ENCODE measurements at regions not wholly inside any gene's neighbourhood (a gene's known extent, or its start where the extent isn't known, plus 50 kb on each side); places are given as distances from the start of the nearest gene placed in this dataset.

DNA sequence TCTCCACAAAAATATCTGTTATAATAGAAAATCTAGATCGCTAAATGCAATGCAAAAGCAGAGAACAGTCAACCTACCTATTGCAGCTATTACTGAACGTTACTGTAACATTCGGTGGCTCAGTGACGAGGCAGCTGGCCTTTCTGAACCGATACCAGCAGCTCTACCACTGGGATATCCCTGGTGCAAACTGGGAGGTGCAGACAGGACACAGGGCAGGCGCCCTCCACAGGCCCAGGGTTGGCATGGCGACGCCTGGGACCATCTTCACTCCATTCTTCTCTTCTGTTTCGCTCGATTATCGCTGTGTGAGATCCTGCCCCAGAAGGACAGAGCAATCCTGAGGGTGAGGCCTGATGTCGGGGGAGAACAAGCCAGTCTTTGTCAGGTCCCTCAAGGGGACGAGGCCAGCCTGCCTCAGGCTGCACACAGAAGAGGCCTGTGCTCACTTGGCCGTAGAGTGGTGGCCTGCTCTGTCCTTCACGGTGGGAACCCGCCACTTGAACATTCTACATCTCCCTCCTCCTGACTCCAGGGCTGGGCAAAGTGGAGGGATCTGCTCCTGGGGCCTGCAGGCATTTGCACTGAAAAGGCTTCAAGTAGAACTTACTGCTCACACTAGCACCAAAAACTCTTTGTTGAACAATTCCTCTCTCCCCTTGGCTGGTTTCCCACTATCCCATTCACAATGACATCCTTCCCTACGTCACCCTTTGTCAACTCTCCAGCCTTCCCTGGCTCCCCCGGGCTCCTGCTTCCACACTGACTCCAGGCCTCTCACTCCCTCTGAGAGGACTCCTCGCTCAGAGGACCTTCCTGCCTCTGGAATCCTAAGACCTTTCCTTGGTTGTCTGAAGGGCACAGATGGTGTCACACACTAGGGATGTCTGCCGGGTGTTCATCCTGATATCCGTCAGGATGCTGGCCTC, 49.7 kb downstream of the CYRIA start:
- peak in 46 of 56 donors; percentile 22 to 90 (median 70) for DNase-seq

DNA sequence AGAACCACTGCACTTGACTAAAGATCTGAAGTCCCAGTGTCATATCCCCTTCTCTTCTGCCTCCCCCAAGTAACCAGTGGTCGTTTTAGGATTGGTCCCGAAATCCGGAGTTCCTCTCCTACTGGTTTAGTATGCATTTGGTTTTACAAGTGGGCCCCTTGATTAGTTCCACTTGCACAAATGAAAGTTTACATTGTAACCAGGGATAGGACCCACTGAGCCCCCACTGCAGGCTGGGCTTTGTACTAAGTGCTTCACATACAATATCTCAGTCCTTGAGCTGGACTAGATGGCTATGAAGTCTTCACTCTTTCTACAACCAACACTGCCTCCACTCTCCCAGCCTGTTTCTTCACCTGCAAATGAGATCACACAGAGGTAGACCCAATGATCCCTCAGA, 50.4 kb downstream of the CYRIA start:
- no peak for DNase-seq

DNA sequence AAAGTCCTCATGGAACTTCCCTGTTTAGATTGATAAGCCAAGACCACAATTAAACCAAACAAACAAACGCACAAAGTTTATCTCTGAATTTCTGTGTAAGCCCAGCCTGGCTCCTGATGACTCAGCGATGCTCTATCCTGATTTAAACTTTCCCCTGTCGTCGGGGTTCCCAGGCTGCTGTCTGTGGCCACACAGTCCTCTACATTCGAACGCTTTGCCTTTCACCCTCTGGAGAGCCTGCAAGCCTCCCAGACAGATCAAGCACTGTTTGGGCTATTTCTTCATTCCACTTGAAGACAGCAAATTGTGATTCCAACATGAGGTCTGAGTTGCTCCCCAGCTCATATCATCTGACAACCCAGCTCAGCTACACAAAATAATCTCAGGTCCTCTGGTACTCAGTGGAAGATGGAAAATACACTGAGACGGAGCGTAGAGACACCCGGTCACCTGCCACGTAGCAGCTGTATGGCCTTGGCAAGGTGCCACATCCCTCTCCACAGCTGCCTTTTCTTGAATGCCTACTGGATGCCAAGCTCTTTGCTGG, 51.2 kb downstream of the CYRIA start:
- peak in 6 of 56 donors; percentile 15 to 55 (median 24) for DNase-seq

DNA sequence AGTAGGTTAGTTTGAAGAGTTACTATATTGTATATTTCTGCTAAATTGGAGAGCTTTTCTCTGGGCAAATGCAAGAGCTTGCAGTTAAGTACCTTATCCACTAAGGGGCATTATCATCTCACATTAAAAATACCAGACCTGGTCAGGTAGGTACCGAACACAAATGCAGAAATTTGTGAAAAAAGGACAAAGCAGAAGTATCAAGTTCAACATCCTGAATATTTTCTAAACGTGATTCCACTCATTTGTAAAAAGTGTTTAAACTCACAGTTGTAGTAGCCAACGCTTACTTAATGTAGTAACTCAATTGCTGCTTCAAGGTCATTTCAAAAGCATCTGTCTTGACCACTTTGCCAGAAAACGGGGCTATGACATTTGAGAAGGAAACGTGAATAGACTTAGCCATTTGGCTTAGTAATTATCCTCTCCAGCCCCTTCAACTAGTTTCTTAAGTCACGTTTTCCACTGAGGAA, 52.1 kb downstream of the CYRIA start:
- DNase-seq: no peak

DNA sequence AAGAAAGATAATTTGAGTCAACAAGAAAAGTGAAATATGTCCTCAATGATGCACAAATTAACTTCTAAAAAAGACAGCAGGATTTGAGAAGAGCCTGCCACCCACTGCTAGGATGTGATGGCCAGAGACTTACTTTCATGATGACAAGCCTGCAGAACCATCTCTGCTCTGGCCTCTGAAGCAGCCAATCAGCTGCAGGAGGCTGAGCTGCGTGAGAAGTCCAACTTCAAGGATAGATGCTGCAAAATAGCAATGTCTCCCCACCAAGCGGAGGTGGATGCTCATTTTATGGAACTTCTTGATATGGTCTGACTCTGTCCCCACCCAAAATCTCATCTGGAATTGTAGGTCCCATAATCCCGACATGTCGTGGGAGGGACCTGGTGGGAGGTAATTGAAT, 53.1 kb downstream of the CYRIA start:
- peak in 4 of 56 donors; percentile 10 to 38 (median 33) for DNase-seq

DNA sequence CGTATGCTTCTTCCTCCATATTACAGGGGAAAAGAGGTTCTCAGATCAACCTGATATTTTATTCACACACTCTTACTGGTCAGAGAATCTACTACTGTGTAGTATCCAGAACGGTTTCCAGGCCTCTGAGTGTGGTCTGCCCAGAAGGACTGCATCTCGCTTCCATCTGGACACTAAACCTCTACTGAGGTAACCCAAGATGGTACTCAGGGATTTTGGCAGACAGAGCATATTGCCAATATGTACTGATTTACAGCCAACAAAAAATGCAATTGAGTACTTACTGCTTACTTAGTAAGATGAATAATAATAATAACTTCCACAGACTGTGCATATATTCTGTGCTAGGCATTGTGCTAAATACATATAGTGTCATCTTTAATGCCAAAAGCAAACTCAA, 55.8 kb downstream of the CYRIA start:
- DNase-seq: no peak

DNA sequence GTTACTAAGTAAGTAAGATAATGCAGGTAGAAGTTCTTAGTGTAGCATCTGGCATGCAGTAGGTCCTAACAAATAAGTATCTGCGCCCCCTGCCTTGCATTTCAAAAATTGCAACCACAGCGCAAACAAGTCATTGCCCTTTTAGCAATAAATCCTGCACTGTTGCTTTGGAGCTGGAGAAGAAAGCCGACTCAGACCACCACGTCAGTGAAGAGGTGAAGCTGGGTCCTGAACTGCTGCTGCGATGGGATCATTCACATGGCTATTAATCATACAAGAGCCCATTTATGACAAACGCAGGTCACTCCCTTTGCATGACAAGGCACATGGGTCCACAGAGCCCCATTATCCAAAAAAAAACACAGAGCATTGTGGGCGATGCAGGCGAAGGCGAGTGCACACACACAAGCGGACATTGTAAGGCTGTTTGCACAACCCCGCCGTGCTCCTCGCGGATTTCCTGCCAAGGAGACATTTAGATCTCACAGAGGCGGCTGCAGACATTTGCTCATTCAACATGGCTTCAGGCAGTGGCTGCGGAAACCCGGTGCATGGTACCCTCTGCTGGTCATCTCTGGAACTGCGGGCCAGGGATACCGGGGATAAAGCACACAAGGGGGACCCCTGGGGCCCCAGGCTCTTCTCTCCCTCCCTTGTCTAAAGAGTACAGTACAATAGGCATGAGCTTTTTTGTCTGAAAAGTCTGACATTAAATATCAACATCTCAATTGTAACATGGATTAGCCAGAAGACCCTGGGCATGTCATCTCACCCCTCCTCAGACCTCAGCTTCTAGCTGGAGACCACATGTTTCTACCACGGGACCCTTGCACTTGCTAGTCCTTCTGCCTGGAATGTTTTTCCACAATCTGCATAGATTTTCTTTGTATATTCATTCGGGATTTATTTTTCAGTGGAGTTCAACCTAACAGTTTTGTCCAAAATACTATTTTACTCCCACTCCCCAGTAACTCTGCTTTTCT, 56.7 kb downstream of the CYRIA start:
- DNase-seq: peak; percentile 33 to 92 (median 71)

DNA sequence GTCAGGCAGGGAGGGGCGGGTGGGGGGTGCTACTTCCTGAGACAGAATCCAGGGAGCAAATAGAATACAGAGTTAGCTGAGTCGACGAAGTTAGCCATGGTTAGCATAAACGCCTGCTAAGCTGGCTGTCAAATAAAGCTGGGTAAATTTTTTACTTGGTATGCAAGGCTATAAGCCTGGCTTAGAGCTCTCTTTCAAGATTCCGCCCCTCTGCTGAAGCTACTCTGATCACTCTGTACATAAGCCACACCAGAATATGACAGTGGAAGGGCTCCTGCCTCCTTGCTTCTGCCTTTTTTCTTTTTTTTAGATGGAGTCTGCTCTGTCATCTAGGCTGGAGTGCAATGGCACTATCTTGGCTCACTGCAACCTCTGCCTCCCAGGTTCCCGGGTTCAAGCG, 58.3 kb downstream of the CYRIA start:
- no peak for DNase-seq

DNA sequence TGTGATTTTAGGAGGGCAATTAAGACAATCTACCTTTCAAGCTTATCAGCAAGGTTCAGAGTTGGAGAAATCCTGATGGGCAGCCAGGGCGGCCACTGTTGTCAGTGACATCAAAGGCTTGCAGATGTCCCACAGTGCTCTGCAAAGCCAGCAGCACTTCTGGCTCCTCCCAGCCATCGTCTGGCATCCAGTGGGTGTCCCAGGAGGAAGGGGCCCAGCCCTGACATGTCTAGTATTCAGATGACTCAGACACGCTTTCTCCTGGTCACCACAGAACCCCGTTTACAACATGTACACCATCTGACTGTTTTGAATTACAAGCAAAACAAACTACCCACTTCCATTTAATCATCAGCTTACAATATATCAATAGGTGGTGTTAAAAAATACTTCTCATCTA, 61.4 kb downstream of the CYRIA start:
- no peak for DNase-seq

DNA sequence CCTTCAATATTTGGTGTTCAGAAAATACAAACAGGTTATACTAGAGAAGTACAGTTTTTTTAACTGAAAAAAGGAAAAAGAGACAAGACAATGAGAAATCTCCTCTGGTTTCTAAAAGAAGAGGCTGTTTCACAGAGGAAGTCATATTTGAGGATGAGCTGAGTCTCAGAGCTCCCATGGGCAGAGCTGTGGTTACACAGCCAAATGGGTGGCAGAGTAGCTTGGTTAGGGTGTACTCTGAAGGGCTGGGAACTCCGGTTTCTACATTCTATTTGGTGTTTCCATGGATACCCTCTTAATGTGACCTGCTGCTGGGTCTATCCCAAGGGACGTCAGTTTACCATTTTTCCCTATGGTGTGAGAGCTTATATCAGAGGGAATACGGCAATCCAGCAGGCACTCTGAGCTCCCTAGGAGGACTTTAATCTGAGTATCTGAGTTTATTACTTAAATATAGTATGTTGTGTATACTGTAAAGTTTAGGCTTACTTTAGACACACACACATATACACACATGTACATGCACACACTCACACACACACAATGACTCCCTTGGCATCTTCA, 74.2 kb downstream of the CYRIA start:
- no peak for DNase-seq

DNA sequence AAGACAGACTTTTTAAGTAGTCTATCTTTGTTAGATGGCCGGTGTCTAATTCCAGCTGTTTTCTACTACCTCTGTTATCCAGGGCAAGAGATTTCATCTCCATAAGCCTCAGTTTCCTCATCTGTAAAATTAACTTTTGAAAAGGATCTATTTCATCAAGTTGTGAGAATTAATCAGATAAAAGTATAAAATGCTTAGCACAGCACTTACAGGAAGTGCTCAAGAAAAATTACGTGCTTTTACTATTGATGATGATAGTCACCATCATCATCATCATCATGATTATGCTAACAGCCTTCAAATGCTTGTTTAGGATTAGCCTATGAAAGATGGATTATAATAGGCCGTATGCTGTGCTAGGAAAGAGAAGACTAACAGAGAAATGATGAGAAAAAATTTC, 76.2 kb downstream of the CYRIA start:
- no peak for DNase-seq

DNA sequence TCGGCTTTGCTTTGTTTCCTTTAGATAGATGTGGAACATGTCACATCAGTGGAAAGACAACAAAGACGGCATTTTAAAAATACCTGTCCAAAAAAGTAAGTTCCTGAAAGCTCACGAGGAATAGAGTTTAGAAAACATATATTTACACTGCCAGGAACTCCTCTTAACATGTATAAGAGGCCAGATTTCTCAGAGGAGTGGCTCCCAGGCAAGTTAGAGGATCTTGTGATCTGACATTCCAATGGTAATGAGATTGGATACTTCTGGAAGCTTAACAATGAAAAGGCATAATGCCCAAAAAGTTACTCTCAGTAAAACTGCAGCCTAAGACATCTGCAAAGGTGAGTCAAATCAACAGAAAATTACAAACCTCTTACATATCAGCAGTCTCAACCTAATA, 77.1 kb downstream of the CYRIA start:
- no peak for DNase-seq

DNA sequence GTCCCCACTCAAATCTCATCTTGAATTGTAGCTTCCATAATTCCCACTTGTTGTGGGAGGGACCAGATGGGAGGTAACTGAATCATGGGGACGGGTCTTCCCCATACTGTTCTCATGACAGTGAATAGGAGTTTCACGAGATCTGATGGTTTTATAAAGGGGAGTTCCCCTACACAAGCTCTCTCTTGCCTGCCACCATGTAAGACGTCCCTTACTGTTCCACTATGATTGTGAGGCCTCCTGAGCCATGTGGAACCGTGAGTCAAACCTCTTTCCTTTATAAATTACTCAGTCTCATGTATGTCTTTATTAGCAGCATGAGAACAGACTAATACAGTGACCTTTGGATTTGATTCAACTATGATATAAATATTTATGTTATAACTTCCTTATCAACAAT, 78.0 kb downstream of the CYRIA start:
- DNase-seq: no peak

DNA sequence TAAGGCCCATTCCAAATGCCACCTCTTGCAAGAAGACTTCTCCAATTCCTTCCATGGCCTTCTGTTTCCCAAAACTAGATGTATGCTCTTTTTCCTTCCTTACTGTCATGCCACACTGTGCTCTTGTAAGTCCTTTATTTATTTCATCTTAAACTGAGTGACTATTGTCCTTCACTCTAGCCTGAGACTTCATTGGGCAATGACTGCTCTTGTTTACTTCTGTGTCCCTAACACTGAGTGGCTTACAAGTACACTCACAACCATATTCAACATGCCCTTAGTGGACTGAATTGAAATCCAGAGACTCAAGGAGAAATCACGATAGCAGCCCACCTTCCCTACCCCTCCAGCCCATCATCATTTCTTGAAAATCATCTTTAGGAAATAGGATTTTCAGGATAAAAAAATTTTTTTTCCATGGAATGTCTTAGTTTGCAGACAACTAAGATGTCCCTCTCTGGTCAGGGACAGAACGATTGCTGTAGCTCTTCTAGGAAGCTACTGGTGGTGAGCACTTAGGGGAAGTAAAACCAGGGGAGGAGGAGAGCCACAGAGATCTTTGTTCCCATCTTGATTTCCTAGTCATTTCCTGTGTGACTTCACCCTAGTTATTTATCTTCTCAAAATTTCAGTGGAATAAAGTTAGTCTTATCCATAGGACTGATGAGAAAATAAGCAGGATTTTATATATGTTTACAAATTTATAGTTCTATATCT, 80.7 kb downstream of the CYRIA start:
- DNase-seq: no peak

DNA sequence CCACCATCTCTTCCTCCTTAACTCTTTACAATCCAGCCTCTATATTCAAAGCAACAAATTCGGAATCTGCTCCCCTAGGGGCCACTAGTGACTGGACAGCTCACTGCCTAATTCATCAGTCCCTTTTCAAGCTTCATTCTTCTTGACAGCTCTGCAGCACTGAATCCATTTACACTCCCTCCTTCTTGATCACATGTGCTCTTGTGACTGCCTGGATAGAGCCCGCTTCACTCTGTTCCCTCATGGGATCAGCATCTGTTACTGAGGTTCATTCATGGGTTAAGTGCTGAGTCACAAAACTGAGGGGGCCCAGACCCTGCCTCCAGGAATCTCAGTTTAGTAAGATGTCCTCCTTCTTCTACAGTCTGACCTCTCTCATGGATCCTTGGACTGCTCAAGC, 81.5 kb downstream of the CYRIA start:
- DNase-seq: no peak

DNA sequence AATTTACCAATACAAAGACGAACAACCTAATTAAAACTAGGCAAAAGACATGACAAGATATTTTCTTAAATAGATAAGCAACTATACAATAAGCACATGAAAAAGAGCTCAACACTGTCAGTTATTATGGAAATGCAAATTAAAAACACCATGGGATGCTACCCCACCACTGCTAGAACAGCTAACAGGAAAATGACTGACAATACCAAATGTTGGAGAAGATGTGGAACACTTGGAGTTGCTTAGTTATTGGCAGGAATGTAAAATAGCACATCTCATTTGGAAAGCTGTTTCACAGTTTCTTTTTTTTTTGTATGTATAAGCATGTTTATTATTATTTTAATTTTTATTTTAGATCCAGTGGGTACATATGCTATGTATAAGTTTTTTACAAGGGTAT, 84.4 kb downstream of the CYRIA start:
- no peak for DNase-seq

DNA sequence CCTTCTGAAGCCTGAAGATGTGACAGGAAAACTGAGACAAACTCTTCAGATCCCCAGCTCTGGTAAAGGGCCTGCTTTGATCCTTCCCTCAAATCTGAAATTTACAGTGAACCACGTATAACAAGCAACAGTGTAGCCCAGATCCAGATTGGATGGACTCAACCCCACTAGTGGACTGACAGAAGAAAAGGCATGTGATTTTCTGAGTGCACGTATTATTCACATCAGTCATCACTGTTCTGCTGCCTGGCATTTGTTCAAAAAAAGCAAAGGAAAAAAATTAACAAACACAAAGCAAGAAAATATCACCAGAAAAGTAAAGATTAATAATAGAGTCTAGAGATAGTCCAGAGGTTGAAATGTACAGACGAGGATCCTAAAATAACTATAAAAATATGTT, 87.6 kb downstream of the CYRIA start:
- DNase-seq: no peak

DNA sequence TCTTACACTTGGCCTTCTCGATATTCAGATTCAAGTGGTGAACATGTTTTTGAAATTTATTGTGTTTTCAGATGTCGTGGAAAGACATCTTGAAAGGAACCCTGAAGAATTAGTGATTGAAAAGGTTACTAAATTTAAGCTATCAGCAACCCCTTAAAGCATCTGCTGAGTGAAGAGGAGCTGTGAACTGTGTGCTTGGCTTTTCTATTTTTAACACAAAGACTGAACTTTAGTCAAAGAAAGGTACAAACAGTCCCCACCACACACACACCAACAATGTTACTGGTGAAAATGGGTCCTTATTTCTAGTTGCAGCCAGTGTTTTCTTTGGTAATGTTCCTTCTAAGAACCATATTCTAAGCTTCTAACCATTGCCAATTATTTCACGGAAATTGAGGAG, 95.1 kb downstream of the CYRIA start:
- DNase-seq: no peak

DNA sequence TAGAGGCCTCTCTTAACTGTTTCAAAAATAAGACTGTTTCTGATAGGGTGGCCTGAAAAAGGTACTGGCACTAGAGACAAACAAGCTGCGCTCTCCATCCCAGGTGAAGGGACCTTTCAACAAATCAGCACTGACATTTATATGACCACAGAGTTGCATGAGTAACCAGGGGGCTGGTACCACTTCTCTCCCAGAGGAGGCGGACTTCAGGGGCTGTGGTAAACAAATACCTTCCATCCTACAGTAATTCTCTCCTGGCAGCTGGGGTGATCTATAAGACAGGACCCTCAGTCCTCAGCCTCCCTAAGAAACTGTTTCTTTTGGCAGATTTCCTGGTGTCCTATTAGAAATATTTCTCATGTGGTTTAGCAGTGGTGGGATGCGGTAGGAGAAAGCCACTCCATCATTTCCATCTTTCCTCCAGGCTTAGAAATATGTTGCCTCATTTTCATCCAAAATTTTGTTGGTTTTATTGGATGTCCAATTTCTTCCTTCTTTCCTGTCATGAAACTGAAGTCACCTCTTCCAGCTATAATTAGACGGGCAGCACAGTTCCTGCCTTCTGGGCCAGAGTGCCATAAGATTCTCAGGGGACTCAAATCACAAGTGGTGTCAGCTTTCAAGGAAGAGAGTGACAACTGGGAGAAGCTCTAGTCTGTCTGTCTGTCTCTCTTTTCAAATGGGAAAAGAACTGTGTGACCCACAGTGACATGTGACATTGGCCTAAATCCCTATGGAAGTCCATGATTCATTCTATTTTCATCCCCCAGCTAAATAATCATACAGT, 96.4 kb downstream of the CYRIA start:
- no peak for DNase-seq

DNA sequence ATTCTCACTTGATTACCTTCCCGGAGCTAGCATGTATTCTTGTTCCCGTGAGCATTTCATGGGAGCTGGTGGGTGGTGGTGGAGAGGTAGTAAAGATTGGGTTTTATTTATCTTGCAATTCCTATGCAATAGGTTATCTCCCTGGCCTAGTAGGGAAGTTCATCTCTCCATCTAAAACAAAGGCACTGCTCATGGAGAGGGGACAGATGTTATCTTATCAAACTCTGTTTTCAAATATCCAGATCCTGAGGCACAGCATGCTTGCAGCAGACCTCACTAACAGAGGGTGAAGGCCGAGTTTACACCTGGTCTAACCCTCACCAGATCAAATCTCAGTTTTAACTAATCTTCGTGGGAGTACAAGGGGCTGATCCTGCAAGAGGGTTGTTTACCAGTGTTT, 98.9 kb downstream of the CYRIA start:
- DNase-seq: no peak

All from amygdala (tissue), 56 donors.